ENCODE measurements at regions not wholly inside any gene's neighbourhood (a gene's known extent, or its start where the extent isn't known, plus 50 kb on each side); places are given as distances from the start of the nearest gene placed in this dataset.

GRCh38 chr4:165612936-165613335 is 234.1 kb downstream of the CPE start:
- DNase-seq, result no peak

- no peak for DNase-seq
These were observed 234.8 kb downstream of the CPE start for GRCh38 chr4:165613581-165613980.

- DNase-seq, result no peak
These were observed 242.1 kb downstream of the CPE start for GRCh38 chr4:165620913-165621312.

- DNase-seq, result no peak
These were observed 243.2 kb downstream of the CPE start for GRCh38 chr4:165621983-165622382.

- no peak for DNase-seq
These were observed 246.5 kb downstream of the CPE start for GRCh38 chr4:165625281-165625680.

GRCh38 chr4:165626316-165626715 is 246.7 kb upstream of the TLL1 start:
- DNase-seq, result no peak

- no peak for DNase-seq
These were observed 245.9 kb upstream of the TLL1 start for GRCh38 chr4:165627128-165627527.

- no peak for DNase-seq
These were observed 245.5 kb upstream of the TLL1 start for GRCh38 chr4:165627548-165627947.

- DNase-seq, result no peak
These were observed 244.5 kb upstream of the TLL1 start for GRCh38 chr4:165628572-165628971.

- no peak for DNase-seq
These were observed 242.4 kb upstream of the TLL1 start for GRCh38 chr4:165630671-165631070.

GRCh38 chr4:165631208-165631894 is 241.7 kb upstream of the TLL1 start:
- no peak for DNase-seq

GRCh38 chr4:165631912-165632311 is 241.1 kb upstream of the TLL1 start:
- peak; percentile 72 to 82 for DNase-seq

- no peak for DNase-seq
These were observed 238.3 kb upstream of the TLL1 start for GRCh38 chr4:165634766-165635165.

- DNase-seq, result no peak
These were observed 237.7 kb upstream of the TLL1 start for GRCh38 chr4:165635381-165635780.

- no peak for DNase-seq
These were observed 237.1 kb upstream of the TLL1 start for GRCh38 chr4:165635951-165636350.

- DNase-seq, result peak; percentile 79 to 89
These were observed 221.1 kb upstream of the TLL1 start for GRCh38 chr4:165651901-165652300.

- DNase-seq, result no peak
These were observed 218.5 kb upstream of the TLL1 start for GRCh38 chr4:165654556-165654955.

- no peak for DNase-seq
These were observed 216.6 kb upstream of the TLL1 start for GRCh38 chr4:165656399-165656798.

GRCh38 chr4:165656829-165657490 is 216.1 kb upstream of the TLL1 start:
- DNase-seq, result no peak

- no peak for DNase-seq
These were observed 210.7 kb upstream of the TLL1 start for GRCh38 chr4:165662341-165662740.

GRCh38 chr4:165663411-165663810 is 209.6 kb upstream of the TLL1 start:
- no peak for DNase-seq

- DNase-seq, result no peak
These were observed 206.2 kb upstream of the TLL1 start for GRCh38 chr4:165666836-165667235.

- no peak for DNase-seq
These were observed 205.1 kb upstream of the TLL1 start for GRCh38 chr4:165667969-165668368.

GRCh38 chr4:165668694-165669093 is 204.3 kb upstream of the TLL1 start:
- no peak for DNase-seq

- DNase-seq, result no peak
These were observed 196.0 kb upstream of the TLL1 start for GRCh38 chr4:165677081-165677480.
